HFF-Myc (cell line): ENCODE measurements at regions not wholly inside any gene's neighbourhood (a gene's known extent, or its start where the extent isn't known, plus 50 kb on each side); places are given as distances from the start of the nearest gene placed in this dataset.

Source experiments
- DNase-seq: peaks from one replicate; pipeline ENCODE4 v3.0.0-alpha.2; 2011; ENCODE audit warnings: low read depth; ENCODE audit errors: extremely low read depth
- H3K4me3 ChIP-seq: replicated peaks from 2 replicates; pipeline ENCODE4 v1.5.1; 2011; ENCODE audit warnings: low read depth, mild to moderate bottlenecking, control low read depth, low read length
- CTCF ChIP-seq: IDR thresholded peaks from 2 replicates; pipeline ENCODE4 v1.5.1; 2012; ENCODE audit warnings: mild to moderate bottlenecking, low read depth, low read length, control low read depth; ENCODE audit errors: missing control alignments

GRCh38 chr4:143771269-143771668 is 70.8 kb upstream of the FREM3 start:
- DNase-seq: no peak
- TF ChIP-seq CTCF: no peak
- H3K4me3 ChIP-seq: no peak overlapping the region

DNA sequence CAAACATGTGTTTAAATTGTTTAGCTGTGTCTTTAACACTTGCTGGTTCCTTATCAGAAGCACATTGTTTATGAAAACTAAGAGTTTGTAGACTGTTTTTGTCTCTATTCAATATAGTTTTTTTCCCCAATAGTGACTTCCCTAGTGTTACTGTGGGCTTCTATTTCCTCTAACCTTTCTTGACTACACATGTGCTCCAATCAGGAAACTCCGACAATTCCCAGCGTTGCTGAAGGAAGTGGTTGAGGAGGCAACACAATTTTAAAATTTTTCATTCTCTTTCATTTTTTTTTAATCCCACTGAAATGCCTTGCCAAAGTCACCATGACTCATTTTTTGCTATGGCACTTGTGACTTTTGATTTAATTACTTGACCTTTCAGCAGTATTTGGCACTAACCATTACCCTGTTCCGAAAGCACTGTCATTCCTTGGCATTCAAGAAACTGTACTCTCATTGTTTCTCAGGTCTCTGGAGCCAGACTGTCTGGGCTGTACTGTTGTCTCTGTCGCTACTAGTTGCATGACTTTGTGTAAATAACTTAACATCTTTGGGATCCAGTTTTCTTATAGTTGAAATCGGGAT is 67.6 kb upstream of the FREM3 start:
- no peak overlapping the region for H3K4me3 ChIP-seq
- no peak for DNase-seq
- TF ChIP-seq CTCF: no peak

DNA sequence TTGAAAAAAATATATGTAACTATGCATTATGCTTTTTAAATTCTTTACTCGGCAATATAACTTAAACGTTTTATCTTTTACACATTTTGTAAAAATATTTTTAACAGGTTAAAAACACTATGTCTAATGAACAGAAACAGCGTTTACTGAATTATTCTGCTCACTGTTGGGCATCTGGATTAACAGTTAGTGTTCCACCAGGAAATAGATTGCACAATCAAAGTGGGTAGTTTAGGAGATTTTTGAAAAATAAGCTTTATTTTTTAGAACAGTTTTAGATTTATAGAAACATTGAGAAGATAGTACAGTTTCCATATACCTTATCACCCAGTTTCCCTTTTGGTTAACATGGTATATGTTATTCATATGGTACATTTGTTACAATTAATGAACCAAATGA is 63.1 kb upstream of the FREM3 start:
- no peak for TF ChIP-seq CTCF
- no peak for DNase-seq
- H3K4me3 ChIP-seq: no peak overlapping the region

DNA sequence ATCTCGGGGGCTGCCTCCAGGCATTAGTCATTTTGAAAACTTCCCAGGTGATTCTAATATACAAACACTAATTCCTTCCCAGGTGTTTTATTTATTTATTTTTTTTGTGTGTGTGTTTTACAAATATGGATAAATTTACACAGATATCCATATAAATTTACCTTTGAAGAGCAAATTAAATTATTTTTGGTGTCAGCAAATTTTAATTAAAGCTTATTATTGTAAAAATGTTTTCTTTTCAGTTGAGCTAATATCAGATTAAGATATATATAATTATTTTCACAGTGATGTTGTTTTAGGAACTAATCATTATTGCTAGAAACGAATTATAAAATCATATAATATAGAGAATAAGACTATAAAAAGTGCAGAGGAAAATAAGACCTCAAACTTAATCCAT is 62.0 kb upstream of the FREM3 start:
- TF ChIP-seq CTCF: no peak
- DNase-seq: no peak
- no peak overlapping the region for H3K4me3 ChIP-seq
